Forelimb muscle (tissue), 1 donor: ENCODE measurements at regions not wholly inside any gene's neighbourhood (a gene's known extent, or its start where the extent isn't known, plus 50 kb on each side); places are given as distances from the start of the nearest gene placed in this dataset.
"Not testable (repeated sequence)": the region's sequence is repeated elsewhere in the genome, so short reads cannot be mapped to it uniquely, and the experiment has no call there.

Experiments used
- DNase-seq: peaks from one replicate; pipeline ENCODE4 v3.0.0-alpha.2; 2013; ENCODE audit warnings: low read depth

- no peak for DNase-seq
Observed at GRCh38 chr12:131375261-131375971, 335.5 kb upstream of the SFSWAP start.

- DNase-seq = no peak
Observed at GRCh38 chr12:131375972-131376345, 334.9 kb upstream of the SFSWAP start.

GRCh38 chr12:131378176-131378842 lies 332.6 kb upstream of the SFSWAP start:
- DNase-seq = no peak

- DNase-seq = no peak
Observed at GRCh38 chr12:131378861-131379665, 331.8 kb upstream of the SFSWAP start.

GRCh38 chr12:131379738-131380137 lies 331.2 kb upstream of the SFSWAP start:
- DNase-seq = no peak

GRCh38 chr12:131380220-131380964 lies 330.5 kb upstream of the SFSWAP start:
- DNase-seq = no peak

GRCh38 chr12:131380965-131381705 lies 329.8 kb upstream of the SFSWAP start:
- DNase-seq = no peak

- DNase-seq = no peak
Observed at GRCh38 chr12:131381716-131382430, 329.0 kb upstream of the SFSWAP start.

- DNase-seq = no peak
Observed at GRCh38 chr12:131383291-131383690, 327.6 kb upstream of the SFSWAP start.

- DNase-seq = no peak
Observed at GRCh38 chr12:131383741-131384543, 326.9 kb upstream of the SFSWAP start.

GRCh38 chr12:131384544-131384855 lies 326.4 kb upstream of the SFSWAP start:
- no peak for DNase-seq

GRCh38 chr12:131385313-131386166 lies 325.4 kb upstream of the SFSWAP start:
- DNase-seq = no peak

GRCh38 chr12:131386167-131386521 lies 324.7 kb upstream of the SFSWAP start:
- DNase-seq = no peak

GRCh38 chr12:131386781-131387180 lies 324.1 kb upstream of the SFSWAP start:
- DNase-seq = no peak

GRCh38 chr12:131387281-131388163 lies 323.4 kb upstream of the SFSWAP start:
- no peak for DNase-seq

GRCh38 chr12:131388164-131389053 lies 322.5 kb upstream of the SFSWAP start:
- not testable (repeated sequence) for DNase-seq
